Stomach (tissue), 4 donors: ENCODE measurements at regions not wholly inside any gene's neighbourhood (a gene's known extent, or its start where the extent isn't known, plus 50 kb on each side); places are given as distances from the start of the nearest gene placed in this dataset.

Source experiments
- CTCF ChIP-seq, 7 experiments: fragments of 450-650 bp in 4 of 7; fragments of 200-600 bp in 3 of 7; sonication (generic) in 3 of 7; IDR thresholded peaks; one replicate each; pipeline ENCODE4 v1.5.1; 2016 to 2019; ENCODE audit warnings: antibody characterized with exemption in 7 of 7, control low read depth in 2 of 7, mild to moderate bottlenecking in 1 of 7
- POLR2AphosphoS5 ChIP-seq, 3 donors: sonication (generic); formaldehyde crosslinking; IDR thresholded peaks; one replicate each; pipeline ENCODE4 v1.6.1; 2016; ENCODE audit warnings: antibody characterized with exemption in 3 of 3

- TF ChIP-seq POLR2AphosphoS5 (IDR thresholded peaks at IDR 0.05) (no peak), CTCF (IDR thresholded peaks at IDR 0.05) (peak in 4 of 7 experiments; percentile 21 to 42 (median 35))
Observed at GRCh38 chr7:21261627-21262594, 166.0 kb upstream of the SP4 start.
